Neutrophil (primary cell): ENCODE measurements at regions not wholly inside any gene's neighbourhood (a gene's known extent, or its start where the extent isn't known, plus 50 kb on each side); places are given as distances from the start of the nearest gene placed in this dataset.

Source experiments
- H3K27ac ChIP-seq: fragments of 200-600 bp; sonication (generic); 2 replicates; pipeline ENCODE4 v1.5.1; 2016; ENCODE audit warnings: mild to moderate bottlenecking, moderate library complexity
- H3K27me3 ChIP-seq: fragments of 200-600 bp; sonication (generic); 2 replicates; pipeline ENCODE4 v1.6.0; 2016; ENCODE audit warnings: mild to moderate bottlenecking
- H3K36me3 ChIP-seq: fragments of 200-600 bp; sonication (generic); 2 replicates; pipeline ENCODE4 v1.5.1; 2017
- H3K4me1 ChIP-seq, 2 experiments: fragments of 200-600 bp in 1 of 2; sonication (generic) in 1 of 2; 1 replicate in 1 of 2; 2 replicates in 1 of 2; pipeline versions ENCODE4 v1.5.1 to v1.6.1; 2013 to 2016; ENCODE audit warnings: low read depth in 1 of 2, low read length in 1 of 2, mild to moderate bottlenecking in 1 of 2, moderate library complexity in 1 of 2; ENCODE audit not compliant: control insufficient read depth in 1 of 2, insufficient read depth in 1 of 2
- H3K4me3 ChIP-seq, 2 experiments: fragments of 200-600 bp in 1 of 2; sonication (generic) in 1 of 2; 1 replicate in 1 of 2; 2 replicates in 1 of 2; pipeline ENCODE4 v1.5.1; 2013 to 2016; ENCODE audit warnings: low read depth in 1 of 2, low read length in 1 of 2, mild to moderate bottlenecking in 1 of 2, moderate library complexity in 1 of 2
- H3K9me3 ChIP-seq: fragments of 200-600 bp; sonication (generic); 2 replicates; pipeline ENCODE4 v1.5.1; 2016
- CTCF ChIP-seq: fragments of 200-600 bp; sonication (generic); IDR thresholded peaks from 2 replicates; pipeline ENCODE4 v1.5.1; 2016; ENCODE audit warnings: antibody characterized with exemption

- Histone ChIP-seq H3K4me1 (no peaks in the 10 kb centered on the region), H3K27ac (no peak overlapping the region), H3K36me3 (no peaks in the 10 kb centered on the region), H3K27me3 (no peaks in the 10 kb centered on the region), H3K4me3 (no peak overlapping the region), H3K9me3 (no peaks in the 10 kb centered on the region)
- no peak for TF ChIP-seq CTCF
Observed at GRCh38 chr14:86797075-86797351, 1196.0 kb downstream of the GALC start.

- no peak overlapping the region for H3K4me3 ChIP-seq
- no peaks in the 10 kb centered on the region for H3K4me1 ChIP-seq
- no peaks in the 10 kb centered on the region for H3K27me3 ChIP-seq
- H3K9me3 ChIP-seq: no peaks in the 10 kb centered on the region
- no peak for TF ChIP-seq CTCF
- H3K27ac ChIP-seq: no peak overlapping the region
- H3K36me3 ChIP-seq: no peaks in the 10 kb centered on the region
Observed at GRCh38 chr14:86796221-86797074, 1196.5 kb downstream of the GALC start.

GRCh38 chr14:86794689-86795088 is 1198.3 kb downstream of the GALC start:
- Histone ChIP-seq H3K27ac (no peak overlapping the region), H3K9me3 (no peaks in the 10 kb centered on the region), H3K36me3 (no peaks in the 10 kb centered on the region), H3K4me1 (no peaks in the 10 kb centered on the region), H3K27me3 (no peaks in the 10 kb centered on the region), H3K4me3 (no peak overlapping the region)
- no peak for TF ChIP-seq CTCF

- H3K4me1 ChIP-seq: no peaks in the 10 kb centered on the region
- H3K4me3 ChIP-seq: no peak overlapping the region
- no peaks in the 10 kb centered on the region for H3K27me3 ChIP-seq
- no peak overlapping the region for H3K27ac ChIP-seq
- H3K9me3 ChIP-seq: no peaks in the 10 kb centered on the region
- TF ChIP-seq CTCF: no peak
- no peaks in the 10 kb centered on the region for H3K36me3 ChIP-seq
Observed at GRCh38 chr14:86790408-86791364, 1202.3 kb downstream of the GALC start.

GRCh38 chr14:86788224-86788623 is 1204.8 kb downstream of the GALC start:
- Histone ChIP-seq H3K4me3 (no peak overlapping the region), H3K27ac (no peak overlapping the region), H3K4me1 (no peaks in the 10 kb centered on the region), H3K9me3 (no peaks in the 10 kb centered on the region), H3K36me3 (no peaks in the 10 kb centered on the region), H3K27me3 (no peaks in the 10 kb centered on the region)
- no peak for TF ChIP-seq CTCF
